ENCODE measurements at regions not wholly inside any gene's neighbourhood (a gene's known extent, or its start where the extent isn't known, plus 50 kb on each side); places are given as distances from the start of the nearest gene placed in this dataset.

- no TSS peak for BruUV-seq (replicated peaks)
- DNase-seq (ENCODE audit: extremely low read depth in 1 of 4, low spot score in 3 of 4) = no peak
Observed at GRCh38 chrX:97728215-97728614, 844.5 kb downstream of the RPA4 start.

GRCh38 chrX:97740044-97740443 is 856.3 kb downstream of the RPA4 start:
- ATAC-seq (no peak), DNase-seq (ENCODE audit: extremely low read depth in 1 of 4, low spot score in 3 of 4) (no peak), FAIRE-seq (no peak)
- no peaks in the 10 kb centered on the region for H3K79me2 ChIP-seq (ENCODE audit: control insufficient read depth, insufficient read depth, low read length)
- no peak overlapping the region for H3K4me2 ChIP-seq (ENCODE audit: insufficient read depth, low read length)
- no TSS peak for BruUV-seq (replicated peaks)
- intact Hi-C loops (cut with micrococcal nuclease) = no loop called here
- no peaks in the 10 kb centered on the region for H3K4me1 ChIP-seq (replicated peaks in 1 of 2; ENCODE audit: control insufficient read depth in 2 of 2, insufficient read depth in 2 of 2, low read length in 2 of 2)
- no peaks in the 10 kb centered on the region for H3K27me3 ChIP-seq (ENCODE audit: control insufficient read depth in 2 of 2, insufficient read depth in 2 of 2, low read length in 2 of 2)
- no peaks in the 10 kb centered on the region for H3K9me1 ChIP-seq (ENCODE audit: control insufficient read depth, insufficient read depth, low read length)
- CTCF ChIA-PET (ENCODE audit: low intra/inter-chr PET ratio) = no interaction called here
- H4K20me1 ChIP-seq (replicated peaks; ENCODE audit: control insufficient read depth, insufficient read depth, low read length) = no peaks in the 10 kb centered on the region
- no peak overlapping the region for H3K4me3 ChIP-seq
- no peak overlapping the region for H2AFZ ChIP-seq (ENCODE audit: low read depth, low read length)
- H3K27ac ChIP-seq (ENCODE audit: extremely low read depth, low read depth, low read length) = no peak overlapping the region
- H3K9me3 ChIP-seq (replicated peaks; ENCODE audit: control insufficient read depth, insufficient read depth, low read depth, low read length) = no peaks in the 10 kb centered on the region
- in situ Hi-C loops (cut with MboI) = no loop called here
- POLR2A ChIA-PET = no interaction called here
- H3K9ac ChIP-seq (ENCODE audit: insufficient read depth in 1 of 2, low read depth in 2 of 2, low read length in 2 of 2) = no peak overlapping the region
- no peaks in the 10 kb centered on the region for H3K36me3 ChIP-seq (ENCODE audit: control insufficient read depth, insufficient read depth, low read length)
- TF ChIP-seq ID3 (CRISPR knock-in tag; IDR thresholded peaks at IDR 0.05) (no peak), ID3 (tag; IDR thresholded peaks at IDR 0.05) (no peak), FOXA3 (CRISPR knock-in tag; conservative IDR thresholded peaks at IDR 0.05 in 1 of 2, IDR thresholded peaks at IDR 0.05 in 1 of 2) (no peak), ATF2 (CRISPR knock-in tag; IDR thresholded peaks at IDR 0.05) (no peak), CHAMP1 (IDR thresholded peaks at IDR 0.05) (no peak), SETDB1 (IDR thresholded peaks at IDR 0.05; ENCODE audit: low read length) (no peak), U2AF2 (optimal IDR thresholded peaks at IDR 0.05; ENCODE audit: low read depth, low read length) (no peak), MAFG (tag; conservative IDR thresholded peaks at IDR 0.05) (no peak)

More at GRCh38 chrX:97728215-97728614, 844.5 kb downstream of the RPA4 start:
- CTCF ChIA-PET (ENCODE audit: low intra/inter-chr PET ratio) = no interaction called here
- no peaks in the 10 kb centered on the region for H4K20me1 ChIP-seq (replicated peaks; ENCODE audit: control insufficient read depth, insufficient read depth, low read length)
- H3K4me2 ChIP-seq (ENCODE audit: insufficient read depth, low read length) = no peak overlapping the region
- no peak overlapping the region for H3K27ac ChIP-seq (ENCODE audit: extremely low read depth, low read depth, low read length)
- TF ChIP-seq ZNF551 (CRISPR knock-in tag; IDR thresholded peaks at IDR 0.05) (no peak), NEUROD1 (IDR thresholded peaks at IDR 0.05; ENCODE audit: borderline replicate concordance, low read depth, low read length, partially characterized antibody) (no peak), ZNF354B (CRISPR knock-in tag; IDR thresholded peaks at IDR 0.05) (no peak), ATF4 (CRISPR knock-in tag; IDR thresholded peaks at IDR 0.05) (no peak)
- in situ Hi-C loops (cut with MboI) (no loop called here), intact Hi-C loops (cut with micrococcal nuclease) (no loop called here)
- no peak overlapping the region for H2AFZ ChIP-seq (ENCODE audit: low read depth, low read length)
- H3K4me3 ChIP-seq = no peak overlapping the region
- H3K9ac ChIP-seq (ENCODE audit: insufficient read depth in 1 of 2, low read depth in 2 of 2, low read length in 2 of 2) = no peak overlapping the region
- H3K79me2 ChIP-seq (ENCODE audit: control insufficient read depth, insufficient read depth, low read length) = no peaks in the 10 kb centered on the region
- no peaks in the 10 kb centered on the region for H3K27me3 ChIP-seq (ENCODE audit: control insufficient read depth in 2 of 2, insufficient read depth in 2 of 2, low read length in 2 of 2)
- no peaks in the 10 kb centered on the region for H3K36me3 ChIP-seq (ENCODE audit: control insufficient read depth, insufficient read depth, low read length)
- H3K9me1 ChIP-seq (ENCODE audit: control insufficient read depth, insufficient read depth, low read length) = no peaks in the 10 kb centered on the region
- FAIRE-seq (no peak), ATAC-seq (no peak)
- no peaks in the 10 kb centered on the region for H3K4me1 ChIP-seq (replicated peaks in 1 of 2; ENCODE audit: control insufficient read depth in 2 of 2, insufficient read depth in 2 of 2, low read length in 2 of 2)
- POLR2A ChIA-PET = no interaction called here
- 0% methylated on average over 2 of the region's 2 CpGs for WGBS (ENCODE audit: insufficient coverage, low coverage, missing lambda C conversion rate)
- no peaks in the 10 kb centered on the region for H3K9me3 ChIP-seq (replicated peaks; ENCODE audit: control insufficient read depth, insufficient read depth, low read depth, low read length)
